ENCODE measurements at regions not wholly inside any gene's neighbourhood (a gene's known extent, or its start where the extent isn't known, plus 50 kb on each side); places are given as distances from the start of the nearest gene placed in this dataset.

- ChIA-PET CTCF (no interaction called here), POLR2A (no interaction called here)
- Mint-ChIP-seq H3K27me3 (peaks cover 35% of the 10 kb centered on the region), H3K4me1 (ENCODE audit: low read depth) (no peaks in the 10 kb centered on the region), H3K27ac (no peak overlapping the region), H3K36me3 (ENCODE audit: low read depth) (no peaks in the 10 kb centered on the region), H3K4me3 (no peak overlapping the region), H3K9me3 (no peaks in the 10 kb centered on the region)
- TF ChIP-seq CTCF (IDR thresholded peaks at IDR 0.05): no peak
- no peaks in the 10 kb centered on the region for H3K9me3 ChIP-seq (ENCODE audit: control insufficient read depth in 1 of 2, insufficient read depth in 1 of 2, low read length in 2 of 2)
- no peaks in the 10 kb centered on the region for H3K4me1 ChIP-seq (ENCODE audit: insufficient read depth, low read length)
- intact Hi-C loops (cut with DNase I, micrococcal nuclease): no loop called here
- ATAC-seq (ENCODE audit: poor library complexity) (no peak), DNase-seq (no peak)
- H3K36me3 ChIP-seq (ENCODE audit: insufficient read depth, low read length): no peaks in the 10 kb centered on the region
- H3K27me3 ChIP-seq (ENCODE audit: control insufficient read depth in 1 of 2, insufficient read depth in 2 of 2, low read length in 2 of 2): peaks cover 0 to 7% of the 10 kb centered on the region in 2 experiments
- no peak overlapping the region for H3K4me3 ChIP-seq (ENCODE audit: low read length)
- no peak overlapping the region for H3K27ac ChIP-seq (ENCODE audit: low read depth in 1 of 2, low read length in 2 of 2)
Measured at GRCh38 chr6:8192067-8192466, 89.7 kb upstream of the EEF1E1 start.

- ATAC-seq (ENCODE audit: poor library complexity): no peak
- Mint-ChIP-seq H3K4me3 (no peak overlapping the region), H3K36me3 (ENCODE audit: low read depth) (no peaks in the 10 kb centered on the region), H3K27me3 (peaks cover 36% of the 10 kb centered on the region), H3K4me1 (ENCODE audit: low read depth) (no peaks in the 10 kb centered on the region), H3K9me3 (no peaks in the 10 kb centered on the region), H3K27ac (no peak overlapping the region)
- intact Hi-C loops (cut with DNase I, micrococcal nuclease): no loop called here
- ChIA-PET POLR2A (no interaction called here), CTCF (no interaction called here)
- Histone ChIP-seq H3K36me3 (ENCODE audit: insufficient read depth, low read length) (no peaks in the 10 kb centered on the region), H3K27ac (ENCODE audit: low read depth in 1 of 2, low read length in 2 of 2) (no peak overlapping the region), H3K4me3 (ENCODE audit: low read length) (no peak overlapping the region), H3K4me1 (ENCODE audit: insufficient read depth, low read length) (no peaks in the 10 kb centered on the region), H3K9me3 (ENCODE audit: control insufficient read depth in 1 of 2, insufficient read depth in 1 of 2, low read length in 2 of 2) (no peaks in the 10 kb centered on the region), H3K27me3 (ENCODE audit: control insufficient read depth in 1 of 2, insufficient read depth in 2 of 2, low read length in 2 of 2) (peaks cover 0 to 7% of the 10 kb centered on the region in 2 experiments)
- no peak for TF ChIP-seq CTCF (IDR thresholded peaks at IDR 0.05)
- no peak for DNase-seq
Measured at GRCh38 chr6:8191629-8192028, 89.3 kb upstream of the EEF1E1 start.

GRCh38 chr6:8187209-8187608 lies 84.9 kb upstream of the EEF1E1 start:
- no peak overlapping the region for H3K27ac ChIP-seq (ENCODE audit: low read depth in 1 of 2, low read length in 2 of 2)
- ChIA-PET CTCF (no interaction called here), POLR2A (interaction anchor here (1.7 kb wide), 1 partner anchor 9 kb away, joined by 4 read pairs; no protein-coding TSS in a partner anchor)
- H3K4me1 ChIP-seq (ENCODE audit: insufficient read depth, low read length): no peaks in the 10 kb centered on the region
- DNase-seq: no peak
- ATAC-seq (ENCODE audit: poor library complexity): no peak
- H3K4me3 ChIP-seq (ENCODE audit: low read length): no peak overlapping the region
- Mint-ChIP-seq H3K36me3 (ENCODE audit: low read depth) (no peaks in the 10 kb centered on the region), H3K4me3 (no peak overlapping the region), H3K4me1 (ENCODE audit: low read depth) (no peaks in the 10 kb centered on the region), H3K27ac (no peak overlapping the region), H3K27me3 (peaks cover 45% of the 10 kb centered on the region), H3K9me3 (no peaks in the 10 kb centered on the region)
- H3K27me3 ChIP-seq (ENCODE audit: control insufficient read depth in 1 of 2, insufficient read depth in 2 of 2, low read length in 2 of 2): peaks cover 0 to 7% of the 10 kb centered on the region in 2 experiments
- TF ChIP-seq CTCF (IDR thresholded peaks at IDR 0.05): no peak
- intact Hi-C loops (cut with DNase I, micrococcal nuclease): no loop called here
- no peaks in the 10 kb centered on the region for H3K36me3 ChIP-seq (ENCODE audit: insufficient read depth, low read length)
- no peaks in the 10 kb centered on the region for H3K9me3 ChIP-seq (ENCODE audit: control insufficient read depth in 1 of 2, insufficient read depth in 1 of 2, low read length in 2 of 2)

Data from CD4-positive, alpha-beta T cell (primary cell).